ENCODE measurements at regions not wholly inside any gene's neighbourhood (a gene's known extent, or its start where the extent isn't known, plus 50 kb on each side); places are given as distances from the start of the nearest gene placed in this dataset.

DNA sequence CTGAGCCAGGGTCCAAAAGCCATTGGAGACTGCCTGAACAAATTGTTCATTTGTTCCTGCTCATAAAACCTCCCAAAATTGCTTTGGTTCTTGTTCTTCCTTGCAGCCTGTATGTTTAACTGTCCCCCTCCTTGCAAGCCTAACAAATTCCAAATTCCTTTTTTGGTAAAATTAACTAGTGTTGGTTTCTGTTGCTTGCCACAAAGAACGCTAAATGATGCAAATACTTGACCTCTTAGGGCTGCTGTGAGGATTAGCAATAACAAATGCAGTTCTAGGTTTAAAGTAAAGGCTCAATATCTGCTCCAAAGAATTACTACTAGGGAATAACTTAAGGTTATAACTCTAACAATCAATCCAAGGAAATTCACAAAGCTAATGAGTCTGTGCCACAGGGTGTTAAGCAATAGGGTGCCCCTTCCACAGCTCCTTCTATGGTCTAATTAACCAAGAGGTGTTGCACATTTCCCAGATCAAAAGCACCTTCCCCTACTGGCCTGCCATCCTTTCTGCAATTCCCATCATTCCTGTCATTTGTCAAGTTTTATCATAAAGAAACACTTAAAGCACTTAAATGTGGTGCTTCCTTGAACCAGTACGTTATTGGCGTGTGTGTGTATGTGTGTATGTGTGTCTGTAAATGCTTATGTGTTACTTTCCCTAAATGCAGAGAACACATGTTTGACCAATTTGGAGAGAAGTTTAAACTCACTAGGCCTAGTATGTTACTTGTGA, 110.2 kb downstream of the RAP2A start:
- TF ChIP-seq POU2F2 (IDR thresholded peaks at IDR 0.05; ENCODE audit: borderline replicate concordance, low read depth, low read length) (no peak), ELK1 (IDR thresholded peaks at IDR 0.05; ENCODE audit: low read depth, low read length) (no peak), POLR2A (IDR thresholded peaks at IDR 0.05; ENCODE audit: low read depth, low read length) (no peak), PAX5 (IDR thresholded peaks at IDR 0.05; ENCODE audit: borderline replicate concordance, low read depth, low read length) (no peak), EGR1 (IDR thresholded peaks at IDR 0.05; ENCODE audit: borderline replicate concordance in 1 of 2, low read depth in 2 of 2, low read length in 2 of 2) (no peak), ZSCAN29 (IDR thresholded peaks at IDR 0.05) (no peak), FOXM1 (IDR thresholded peaks at IDR 0.05; ENCODE audit: low read depth, low read length) (no peak), NFYB (IDR thresholded peaks at IDR 0.05; ENCODE audit: insufficient read depth, low read depth, low read length) (no peak), RBBP5 (conservative IDR thresholded peaks at IDR 0.05) (no peak)
- TF ChIP-seq, protein P1, sequence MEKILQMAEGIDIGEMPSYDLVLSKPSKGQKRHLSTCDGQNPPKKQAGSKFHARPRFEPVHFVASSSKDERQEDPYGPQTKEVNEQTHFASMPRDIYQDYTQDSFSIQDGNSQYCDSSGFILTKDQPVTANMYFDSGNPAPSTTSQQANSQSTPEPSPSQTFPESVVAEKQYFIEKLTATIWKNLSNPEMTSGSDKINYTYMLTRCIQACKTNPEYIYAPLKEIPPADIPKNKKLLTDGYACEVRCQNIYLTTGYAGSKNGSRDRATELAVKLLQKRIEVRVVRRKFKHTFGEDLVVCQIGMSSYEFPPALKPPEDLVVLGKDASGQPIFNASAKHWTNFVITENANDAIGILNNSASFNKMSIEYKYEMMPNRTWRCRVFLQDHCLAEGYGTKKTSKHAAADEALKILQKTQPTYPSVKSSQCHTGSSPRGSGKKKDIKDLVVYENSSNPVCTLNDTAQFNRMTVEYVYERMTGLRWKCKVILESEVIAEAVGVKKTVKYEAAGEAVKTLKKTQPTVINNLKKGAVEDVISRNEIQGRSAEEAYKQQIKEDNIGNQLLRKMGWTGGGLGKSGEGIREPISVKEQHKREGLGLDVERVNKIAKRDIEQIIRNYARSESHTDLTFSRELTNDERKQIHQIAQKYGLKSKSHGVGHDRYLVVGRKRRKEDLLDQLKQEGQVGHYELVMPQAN (conservative IDR thresholded peaks at IDR 0.05) = no peak
- TF ChIP-seq, protein P2, sequence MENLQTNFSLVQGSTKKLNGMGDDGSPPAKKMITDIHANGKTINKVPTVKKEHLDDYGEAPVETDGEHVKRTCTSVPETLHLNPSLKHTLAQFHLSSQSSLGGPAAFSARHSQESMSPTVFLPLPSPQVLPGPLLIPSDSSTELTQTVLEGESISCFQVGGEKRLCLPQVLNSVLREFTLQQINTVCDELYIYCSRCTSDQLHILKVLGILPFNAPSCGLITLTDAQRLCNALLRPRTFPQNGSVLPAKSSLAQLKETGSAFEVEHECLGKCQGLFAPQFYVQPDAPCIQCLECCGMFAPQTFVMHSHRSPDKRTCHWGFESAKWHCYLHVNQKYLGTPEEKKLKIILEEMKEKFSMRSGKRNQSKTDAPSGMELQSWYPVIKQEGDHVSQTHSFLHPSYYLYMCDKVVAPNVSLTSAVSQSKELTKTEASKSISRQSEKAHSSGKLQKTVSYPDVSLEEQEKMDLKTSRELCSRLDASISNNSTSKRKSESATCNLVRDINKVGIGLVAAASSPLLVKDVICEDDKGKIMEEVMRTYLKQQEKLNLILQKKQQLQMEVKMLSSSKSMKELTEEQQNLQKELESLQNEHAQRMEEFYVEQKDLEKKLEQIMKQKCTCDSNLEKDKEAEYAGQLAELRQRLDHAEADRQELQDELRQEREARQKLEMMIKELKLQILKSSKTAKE (IDR thresholded peaks at IDR 0.05; ENCODE audit: low read depth, poor library complexity, severe bottlenecking) = no peak
- TF ChIP-seq, protein P3, sequence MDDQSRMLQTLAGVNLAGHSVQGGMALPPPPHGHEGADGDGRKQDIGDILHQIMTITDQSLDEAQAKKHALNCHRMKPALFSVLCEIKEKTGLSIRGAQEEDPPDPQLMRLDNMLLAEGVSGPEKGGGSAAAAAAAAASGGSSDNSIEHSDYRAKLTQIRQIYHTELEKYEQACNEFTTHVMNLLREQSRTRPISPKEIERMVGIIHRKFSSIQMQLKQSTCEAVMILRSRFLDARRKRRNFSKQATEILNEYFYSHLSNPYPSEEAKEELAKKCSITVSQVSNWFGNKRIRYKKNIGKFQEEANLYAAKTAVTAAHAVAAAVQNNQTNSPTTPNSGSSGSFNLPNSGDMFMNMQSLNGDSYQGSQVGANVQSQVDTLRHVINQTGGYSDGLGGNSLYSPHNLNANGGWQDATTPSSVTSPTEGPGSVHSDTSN (IDR thresholded peaks at IDR 0.05; ENCODE audit: insufficient replicate concordance, low read depth, low read length) = no peak

Measured in GM12878 (cell line).